Kidney epithelial cell (primary cell): ENCODE measurements at regions not wholly inside any gene's neighbourhood (a gene's known extent, or its start where the extent isn't known, plus 50 kb on each side); places are given as distances from the start of the nearest gene placed in this dataset.

Source experiments
- DNase-seq: peaks from one replicate; pipeline ENCODE4 v3.0.0-alpha.2; 2010; ENCODE audit warnings: low read depth
- H3K27me3 ChIP-seq: 2 replicates; pipeline ENCODE4 v1.6.0; 2011; ENCODE audit warnings: low read length; ENCODE audit not compliant: control insufficient read depth, insufficient read depth
- H3K36me3 ChIP-seq: 2 replicates; pipeline ENCODE4 v1.5.1; 2011; ENCODE audit warnings: low read length; ENCODE audit not compliant: control insufficient read depth, insufficient read depth
- H3K4me3 ChIP-seq: 2 replicates; pipeline ENCODE4 v1.5.1; 2011; ENCODE audit warnings: low read depth, mild to moderate bottlenecking, control low read depth, low read length
- CTCF ChIP-seq: IDR thresholded peaks from 2 replicates; pipeline ENCODE4 v1.5.1; 2011; ENCODE audit warnings: mild to moderate bottlenecking, moderate library complexity, low read length, control low read depth, inconsistent platforms; ENCODE audit not compliant: insufficient read depth, poor library complexity, severe bottlenecking

- Histone ChIP-seq H3K4me3 (no peak overlapping the region), H3K27me3 (no peaks in the 10 kb centered on the region), H3K36me3 (no peaks in the 10 kb centered on the region)
- DNase-seq = no peak
- TF ChIP-seq CTCF = no peak
Observed at GRCh38 chr6:165748390-165748789, 85.3 kb upstream of the PDE10A start.

GRCh38 chr6:165747963-165748362 lies 84.9 kb upstream of the PDE10A start:
- Histone ChIP-seq H3K27me3 (no peaks in the 10 kb centered on the region), H3K36me3 (no peaks in the 10 kb centered on the region), H3K4me3 (no peak overlapping the region)
- TF ChIP-seq CTCF = no peak
- DNase-seq = no peak

- Histone ChIP-seq H3K4me3 (no peak overlapping the region), H3K36me3 (no peaks in the 10 kb centered on the region), H3K27me3 (no peaks in the 10 kb centered on the region)
- TF ChIP-seq CTCF = no peak
- no peak for DNase-seq
Observed at GRCh38 chr6:165746331-165746730, 83.3 kb upstream of the PDE10A start.

- TF ChIP-seq CTCF = no peak
- DNase-seq = no peak
- no peaks in the 10 kb centered on the region for H3K27me3 ChIP-seq
Observed at GRCh38 chr6:165745492-165745891, 82.5 kb upstream of the PDE10A start.

GRCh38 chr6:165744555-165745228 lies 81.7 kb upstream of the PDE10A start:
- Histone ChIP-seq H3K4me3 (no peak overlapping the region), H3K36me3 (no peaks in the 10 kb centered on the region), H3K27me3 (no peaks in the 10 kb centered on the region)
- no peak for DNase-seq
- no peak for TF ChIP-seq CTCF

More at GRCh38 chr6:165745492-165745891, 82.5 kb upstream of the PDE10A start:
- Histone ChIP-seq H3K4me3 (no peak overlapping the region), H3K36me3 (no peaks in the 10 kb centered on the region)

GRCh38 chr6:165743366-165743898 lies 80.4 kb upstream of the PDE10A start:
- H3K4me3 ChIP-seq = no peak overlapping the region
- H3K36me3 ChIP-seq = no peaks in the 10 kb centered on the region
- H3K27me3 ChIP-seq = no peaks in the 10 kb centered on the region
- no peak for DNase-seq
- no peak for TF ChIP-seq CTCF
